ENCODE measurements at regions not wholly inside any gene's neighbourhood (a gene's known extent, or its start where the extent isn't known, plus 50 kb on each side); places are given as distances from the start of the nearest gene placed in this dataset.

- DNase-seq (ENCODE audit: low spot score): no peak
Observed at GRCh38 chr17:70804161-70804560, 634.8 kb downstream of the KCNJ2 start.

- peak; percentile 35 for DNase-seq (ENCODE audit: low spot score)
Observed at GRCh38 chr17:70808596-70808995, 639.3 kb downstream of the KCNJ2 start.

- no peak for DNase-seq (ENCODE audit: low spot score)
Observed at GRCh38 chr17:70810609-70811008, 641.3 kb downstream of the KCNJ2 start.

- DNase-seq (ENCODE audit: low spot score): no peak
Observed at GRCh38 chr17:70813355-70813930, 644.1 kb downstream of the KCNJ2 start.

GRCh38 chr17:70819183-70819582 is 649.9 kb downstream of the KCNJ2 start:
- DNase-seq (ENCODE audit: low spot score): no peak

GRCh38 chr17:70820276-70820675 is 650.9 kb downstream of the KCNJ2 start:
- no peak for DNase-seq (ENCODE audit: low spot score)

GRCh38 chr17:70825321-70826125 is 656.2 kb downstream of the KCNJ2 start:
- DNase-seq (ENCODE audit: low spot score): no peak

- DNase-seq (ENCODE audit: low spot score): no peak
Observed at GRCh38 chr17:70829876-70830275, 660.5 kb downstream of the KCNJ2 start.

- no peak for DNase-seq (ENCODE audit: low spot score)
Observed at GRCh38 chr17:70834039-70834438, 664.7 kb downstream of the KCNJ2 start.

- DNase-seq (ENCODE audit: low spot score): no peak
Observed at GRCh38 chr17:70848785-70849184, 679.5 kb downstream of the KCNJ2 start.

GRCh38 chr17:70855401-70856054 is 686.2 kb downstream of the KCNJ2 start:
- no peak for DNase-seq (ENCODE audit: low spot score)

- DNase-seq (ENCODE audit: low spot score): no peak
Observed at GRCh38 chr17:70857351-70857750, 688.0 kb downstream of the KCNJ2 start.

- no peak for DNase-seq (ENCODE audit: low spot score)
Observed at GRCh38 chr17:70859829-70860228, 690.5 kb downstream of the KCNJ2 start.

- DNase-seq (ENCODE audit: low spot score): no peak
Observed at GRCh38 chr17:70862295-70862694, 693.0 kb downstream of the KCNJ2 start.

GRCh38 chr17:70863436-70864248 is 694.3 kb downstream of the KCNJ2 start:
- DNase-seq (ENCODE audit: low spot score): no peak

GRCh38 chr17:70865993-70866804 is 696.9 kb downstream of the KCNJ2 start:
- no peak for DNase-seq (ENCODE audit: low spot score)

- no peak for DNase-seq (ENCODE audit: low spot score)
Observed at GRCh38 chr17:70868149-70868548, 698.8 kb downstream of the KCNJ2 start.

- DNase-seq (ENCODE audit: low spot score): peak; percentile 17
Observed at GRCh38 chr17:70869402-70870085, 700.2 kb downstream of the KCNJ2 start.

GRCh38 chr17:70871180-70871818 is 702.0 kb downstream of the KCNJ2 start:
- no peak for DNase-seq (ENCODE audit: low spot score)

- DNase-seq (ENCODE audit: low spot score): no peak
Observed at GRCh38 chr17:70872103-70872502, 702.8 kb downstream of the KCNJ2 start.
